ENCODE measurements at regions not wholly inside any gene's neighbourhood (a gene's known extent, or its start where the extent isn't known, plus 50 kb on each side); places are given as distances from the start of the nearest gene placed in this dataset.

- TF ChIP-seq CTCF (IDR thresholded peaks at IDR 0.05; ENCODE audit: low read depth, low read length), result no peak
- no peak for DNase-seq (ENCODE audit: extremely low read depth, low read depth)
Measured at GRCh38 chr5:54721951-54722654, 204.5 kb downstream of the SNX18 start.

- DNase-seq (ENCODE audit: extremely low read depth, low read depth), result no peak
- TF ChIP-seq CTCF (IDR thresholded peaks at IDR 0.05; ENCODE audit: low read depth, low read length), result no peak
Measured at GRCh38 chr5:54721116-54721515, 203.6 kb downstream of the SNX18 start.

GRCh38 chr5:54720341-54720740 lies 202.8 kb downstream of the SNX18 start:
- DNase-seq (ENCODE audit: extremely low read depth, low read depth), result no peak
- no peak for TF ChIP-seq CTCF (IDR thresholded peaks at IDR 0.05; ENCODE audit: low read depth, low read length)

- no peak for TF ChIP-seq CTCF (IDR thresholded peaks at IDR 0.05; ENCODE audit: low read depth, low read length)
- DNase-seq (ENCODE audit: extremely low read depth, low read depth), result no peak
Measured at GRCh38 chr5:54719384-54720283, 202.1 kb downstream of the SNX18 start.

GRCh38 chr5:54718656-54719055 lies 201.1 kb downstream of the SNX18 start:
- DNase-seq (ENCODE audit: extremely low read depth, low read depth), result no peak
- TF ChIP-seq CTCF (IDR thresholded peaks at IDR 0.05; ENCODE audit: low read depth, low read length), result no peak

GRCh38 chr5:54717870-54718269 lies 200.3 kb downstream of the SNX18 start:
- no peak for DNase-seq (ENCODE audit: extremely low read depth, low read depth)
- TF ChIP-seq CTCF (IDR thresholded peaks at IDR 0.05; ENCODE audit: low read depth, low read length), result no peak

GRCh38 chr5:54717459-54717858 lies 199.9 kb downstream of the SNX18 start:
- no peak for TF ChIP-seq CTCF (IDR thresholded peaks at IDR 0.05; ENCODE audit: low read depth, low read length)
- no peak for DNase-seq (ENCODE audit: extremely low read depth, low read depth)
